Liver (tissue), 3 donors: ENCODE measurements at regions not wholly inside any gene's neighbourhood (a gene's known extent, or its start where the extent isn't known, plus 50 kb on each side); places are given as distances from the start of the nearest gene placed in this dataset.

Experiments used
- EGR1 ChIP-seq, 2 donors: IDR thresholded peaks; 2 replicates each; pipeline ENCODE4 v1.6.1; 2016 to 2018; ENCODE audit warnings: antibody characterized with exemption in 2 of 2, low read depth in 2 of 2
- GABPA ChIP-seq, 2 donors: IDR thresholded peaks in 1 of 2; conservative IDR thresholded peaks in 1 of 2; 2 replicates each; pipeline ENCODE4 v1.6.1; 2016; ENCODE audit warnings: antibody characterized with exemption in 2 of 2, mild to moderate bottlenecking in 1 of 2, moderate library complexity in 1 of 2
- HNF4A ChIP-seq, 2 donors: conservative IDR thresholded peaks; 2 replicates each; pipeline ENCODE4 v1.6.1; 2016; ENCODE audit warnings: antibody characterized with exemption in 2 of 2, mild to moderate bottlenecking in 2 of 2
- JUND ChIP-seq, 2 donors: IDR thresholded peaks; 2 replicates each; pipeline ENCODE4 v1.6.1; 2016; ENCODE audit warnings: antibody characterized with exemption in 2 of 2
- RXRA ChIP-seq, 2 donors: IDR thresholded peaks; 2 replicates each; pipeline ENCODE4 v1.6.1; 2017 to 2018; ENCODE audit warnings: antibody characterized with exemption in 2 of 2, mild to moderate bottlenecking in 1 of 2
- SP1 ChIP-seq: IDR thresholded peaks from 2 replicates; pipeline ENCODE4 v1.6.1; 2018; ENCODE audit warnings: antibody characterized with exemption, mild to moderate bottlenecking
- TAF1 ChIP-seq: conservative IDR thresholded peaks from 2 replicates; pipeline ENCODE4 v1.6.1; 2016; ENCODE audit warnings: antibody characterized with exemption, mild to moderate bottlenecking
- TF ChIP-seq, protein P1 (sequence below): fragments of 150-350 bp; IDR thresholded peaks from 2 replicates; pipeline ENCODE4 v1.5.1; 2017; ENCODE audit warnings: improper control_type of control experiment, low read depth, low read length; ENCODE audit not compliant: missing input control
- TF ChIP-seq, protein P2 (sequence below): IDR thresholded peaks from 2 replicates; pipeline ENCODE4 v1.6.1; 2016; ENCODE audit warnings: antibody characterized with exemption, mild to moderate bottlenecking
- TF ChIP-seq, protein P3 (sequence below): IDR thresholded peaks from 2 replicates; pipeline ENCODE4 v1.6.1; 2016; ENCODE audit warnings: antibody characterized with exemption
- donor health status: healthy.
- donor health status: healthy.

DNA sequence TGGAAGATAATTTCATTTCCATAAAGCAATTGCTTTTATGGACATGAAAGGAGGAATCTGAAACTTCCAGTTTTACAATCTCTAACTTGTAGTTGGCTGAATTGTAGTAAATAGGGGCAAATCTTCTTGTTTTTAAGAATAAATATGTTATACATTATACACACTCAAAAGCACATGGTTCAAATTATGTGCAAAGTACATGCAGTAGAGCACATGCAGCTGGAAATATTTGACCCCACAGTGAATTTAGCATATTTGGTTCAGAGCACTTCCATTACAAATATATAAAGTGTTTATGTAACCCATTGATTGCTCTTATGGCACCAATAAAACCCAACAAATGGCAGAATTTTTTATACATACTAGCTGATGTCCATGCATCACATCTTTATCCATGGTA is 180.5 kb downstream of the IRS2 start:
- TF ChIP-seq, protein P1, sequence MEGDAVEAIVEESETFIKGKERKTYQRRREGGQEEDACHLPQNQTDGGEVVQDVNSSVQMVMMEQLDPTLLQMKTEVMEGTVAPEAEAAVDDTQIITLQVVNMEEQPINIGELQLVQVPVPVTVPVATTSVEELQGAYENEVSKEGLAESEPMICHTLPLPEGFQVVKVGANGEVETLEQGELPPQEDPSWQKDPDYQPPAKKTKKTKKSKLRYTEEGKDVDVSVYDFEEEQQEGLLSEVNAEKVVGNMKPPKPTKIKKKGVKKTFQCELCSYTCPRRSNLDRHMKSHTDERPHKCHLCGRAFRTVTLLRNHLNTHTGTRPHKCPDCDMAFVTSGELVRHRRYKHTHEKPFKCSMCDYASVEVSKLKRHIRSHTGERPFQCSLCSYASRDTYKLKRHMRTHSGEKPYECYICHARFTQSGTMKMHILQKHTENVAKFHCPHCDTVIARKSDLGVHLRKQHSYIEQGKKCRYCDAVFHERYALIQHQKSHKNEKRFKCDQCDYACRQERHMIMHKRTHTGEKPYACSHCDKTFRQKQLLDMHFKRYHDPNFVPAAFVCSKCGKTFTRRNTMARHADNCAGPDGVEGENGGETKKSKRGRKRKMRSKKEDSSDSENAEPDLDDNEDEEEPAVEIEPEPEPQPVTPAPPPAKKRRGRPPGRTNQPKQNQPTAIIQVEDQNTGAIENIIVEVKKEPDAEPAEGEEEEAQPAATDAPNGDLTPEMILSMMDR = no peak
- no peak for TF ChIP-seq GABPA (IDR thresholded peaks at IDR 0.05 in 1 of 2, conservative IDR thresholded peaks at IDR 0.05 in 1 of 2)
- no peak for TF ChIP-seq EGR1 (IDR thresholded peaks at IDR 0.05; ENCODE audit: low read depth in 2 of 2)
- no peak for TF ChIP-seq JUND (IDR thresholded peaks at IDR 0.05)
- TF ChIP-seq HNF4A (conservative IDR thresholded peaks at IDR 0.05) = no peak
- TF ChIP-seq TAF1 = no peak
- TF ChIP-seq, protein P2, sequence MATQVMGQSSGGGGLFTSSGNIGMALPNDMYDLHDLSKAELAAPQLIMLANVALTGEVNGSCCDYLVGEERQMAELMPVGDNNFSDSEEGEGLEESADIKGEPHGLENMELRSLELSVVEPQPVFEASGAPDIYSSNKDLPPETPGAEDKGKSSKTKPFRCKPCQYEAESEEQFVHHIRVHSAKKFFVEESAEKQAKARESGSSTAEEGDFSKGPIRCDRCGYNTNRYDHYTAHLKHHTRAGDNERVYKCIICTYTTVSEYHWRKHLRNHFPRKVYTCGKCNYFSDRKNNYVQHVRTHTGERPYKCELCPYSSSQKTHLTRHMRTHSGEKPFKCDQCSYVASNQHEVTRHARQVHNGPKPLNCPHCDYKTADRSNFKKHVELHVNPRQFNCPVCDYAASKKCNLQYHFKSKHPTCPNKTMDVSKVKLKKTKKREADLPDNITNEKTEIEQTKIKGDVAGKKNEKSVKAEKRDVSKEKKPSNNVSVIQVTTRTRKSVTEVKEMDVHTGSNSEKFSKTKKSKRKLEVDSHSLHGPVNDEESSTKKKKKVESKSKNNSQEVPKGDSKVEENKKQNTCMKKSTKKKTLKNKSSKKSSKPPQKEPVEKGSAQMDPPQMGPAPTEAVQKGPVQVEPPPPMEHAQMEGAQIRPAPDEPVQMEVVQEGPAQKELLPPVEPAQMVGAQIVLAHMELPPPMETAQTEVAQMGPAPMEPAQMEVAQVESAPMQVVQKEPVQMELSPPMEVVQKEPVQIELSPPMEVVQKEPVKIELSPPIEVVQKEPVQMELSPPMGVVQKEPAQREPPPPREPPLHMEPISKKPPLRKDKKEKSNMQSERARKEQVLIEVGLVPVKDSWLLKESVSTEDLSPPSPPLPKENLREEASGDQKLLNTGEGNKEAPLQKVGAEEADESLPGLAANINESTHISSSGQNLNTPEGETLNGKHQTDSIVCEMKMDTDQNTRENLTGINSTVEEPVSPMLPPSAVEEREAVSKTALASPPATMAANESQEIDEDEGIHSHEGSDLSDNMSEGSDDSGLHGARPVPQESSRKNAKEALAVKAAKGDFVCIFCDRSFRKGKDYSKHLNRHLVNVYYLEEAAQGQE = no peak
- TF ChIP-seq RXRA (IDR thresholded peaks at IDR 0.05) = no peak
- TF ChIP-seq SP1 = no peak
- TF ChIP-seq, protein P3, sequence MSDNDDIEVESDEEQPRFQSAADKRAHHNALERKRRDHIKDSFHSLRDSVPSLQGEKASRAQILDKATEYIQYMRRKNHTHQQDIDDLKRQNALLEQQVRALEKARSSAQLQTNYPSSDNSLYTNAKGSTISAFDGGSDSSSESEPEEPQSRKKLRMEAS = no peak
